ENCODE measurements at regions not wholly inside any gene's neighbourhood (a gene's known extent, or its start where the extent isn't known, plus 50 kb on each side); places are given as distances from the start of the nearest gene placed in this dataset.

DNA sequence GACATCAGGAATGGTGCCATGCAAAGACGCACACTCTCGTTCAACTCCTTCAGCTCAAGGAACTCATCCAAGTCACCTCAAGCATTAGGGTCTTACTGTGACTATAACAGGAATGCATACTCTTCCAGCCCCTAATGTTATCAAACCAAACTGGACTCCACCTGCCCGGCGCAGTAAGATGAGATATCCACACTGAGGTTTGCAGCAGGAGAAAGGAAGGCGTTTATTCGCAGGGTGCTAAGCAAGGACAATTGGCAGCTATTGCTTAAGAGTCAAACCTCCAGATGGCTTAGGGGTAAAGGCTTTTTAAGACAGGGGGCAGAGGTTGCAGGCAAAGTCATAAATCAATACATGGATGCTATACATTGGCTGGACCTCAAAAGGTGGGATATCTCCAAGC, 159.4 kb upstream of the TAB2 start:
- TF ChIP-seq EP300 (IDR thresholded peaks at IDR 0.05) (no peak), POLR2AphosphoS5 (IDR thresholded peaks at IDR 0.05) (no peak), POLR2A (IDR thresholded peaks at IDR 0.05) (no peak), CTCF (IDR thresholded peaks at IDR 0.05) (no peak)
- no peak overlapping the region for H3K4me3 ChIP-seq
- H3K9me3 ChIP-seq, result no peaks in the 10 kb centered on the region
- no peaks in the 10 kb centered on the region for H3K36me3 ChIP-seq
- no peak overlapping the region for H3K27ac ChIP-seq
- no peaks in the 10 kb centered on the region for H3K4me1 ChIP-seq
- 89 to 93% (median 93%) methylated on average over 6 of the region's 6 CpGs for WGBS, 5 donors
- DNase-seq, result no peak
- intact Hi-C loops (cut with DNase I; ENCODE audit: low total_unique reads), result no loop called here
- no peaks in the 10 kb centered on the region for H3K27me3 ChIP-seq

GRCh38 chr6:149160943-149161342, 156.6 kb upstream of the TAB2 start:
- WGBS, 5 donors, result 29 to 73% (median 36%) methylated on average over 1 of the region's 1 CpG
- TF ChIP-seq POLR2AphosphoS5 (IDR thresholded peaks at IDR 0.05) (no peak), POLR2A (IDR thresholded peaks at IDR 0.05) (no peak), EP300 (IDR thresholded peaks at IDR 0.05) (no peak), CTCF (IDR thresholded peaks at IDR 0.05) (no peak)
- DNase-seq, result no peak
- intact Hi-C loops (cut with DNase I; ENCODE audit: low total_unique reads), result no loop called here
- H3K4me1 ChIP-seq, result peaks cover 0 to 4% (median 0%) of the 10 kb centered on the region in 4 donors
- no peak overlapping the region for H3K4me3 ChIP-seq
- no peaks in the 10 kb centered on the region for H3K9me3 ChIP-seq
- no peaks in the 10 kb centered on the region for H3K27me3 ChIP-seq
- H3K27ac ChIP-seq, result no peak overlapping the region
- no peaks in the 10 kb centered on the region for H3K36me3 ChIP-seq

- H3K4me3 ChIP-seq, result no peak overlapping the region
- TF ChIP-seq CTCF (IDR thresholded peaks at IDR 0.05) (no peak), POLR2AphosphoS5 (IDR thresholded peaks at IDR 0.05) (no peak), EP300 (IDR thresholded peaks at IDR 0.05) (no peak), POLR2A (IDR thresholded peaks at IDR 0.05) (no peak)
- H3K27me3 ChIP-seq, result no peaks in the 10 kb centered on the region
- no peaks in the 10 kb centered on the region for H3K9me3 ChIP-seq
- H3K36me3 ChIP-seq, result no peaks in the 10 kb centered on the region
- no peak for DNase-seq
- H3K27ac ChIP-seq, result no peak overlapping the region
- peaks cover 0 to 15% (median 5%) of the 10 kb centered on the region in 4 donors for H3K4me1 ChIP-seq
- intact Hi-C loops (cut with DNase I; ENCODE audit: low total_unique reads), result no loop called here
These were observed 154.6 kb upstream of the TAB2 start for GRCh38 chr6:149162924-149163323.

GRCh38 chr6:149164199-149164750, 153.2 kb upstream of the TAB2 start:
- H3K36me3 ChIP-seq, result no peaks in the 10 kb centered on the region
- WGBS, 5 donors, result 81 to 88% (median 87%) methylated on average over 12 of the region's 12 CpGs
- DNase-seq, result no peak

More at GRCh38 chr6:149164199-149164750, 153.2 kb upstream of the TAB2 start:
- H3K27me3 ChIP-seq, result no peaks in the 10 kb centered on the region
- TF ChIP-seq POLR2A (IDR thresholded peaks at IDR 0.05) (no peak), EP300 (IDR thresholded peaks at IDR 0.05) (no peak), POLR2AphosphoS5 (IDR thresholded peaks at IDR 0.05) (no peak), CTCF (IDR thresholded peaks at IDR 0.05) (no peak)
- intact Hi-C loops (cut with DNase I; ENCODE audit: low total_unique reads), result no loop called here
- no peak overlapping the region for H3K4me3 ChIP-seq
- no peaks in the 10 kb centered on the region for H3K9me3 ChIP-seq
- H3K27ac ChIP-seq, result no peak overlapping the region
- peaks cover 0 to 18% (median 5%) of the 10 kb centered on the region in 4 donors for H3K4me1 ChIP-seq
